Esophagus squamous epithelium (tissue), 4 donors: ENCODE measurements at regions not wholly inside any gene's neighbourhood (a gene's known extent, or its start where the extent isn't known, plus 50 kb on each side); places are given as distances from the start of the nearest gene placed in this dataset.

ENCODE experiments used
- POLR2A ChIP-seq, 4 donors: fragments of 450-650 bp; IDR thresholded peaks; one replicate each; pipeline ENCODE4 v1.6.1; 2017; ENCODE audit warnings: antibody characterized with exemption in 4 of 4, mild to moderate bottlenecking in 4 of 4, moderate library complexity in 3 of 4
- TF ChIP-seq, protein P1 (sequence below), 6 experiments: fragments of 450-650 bp in 4 of 6; fragments of 200-600 bp in 2 of 6; sonication (generic) in 2 of 6; IDR thresholded peaks; one replicate each; pipeline ENCODE4 v1.5.1; 2016 to 2019; ENCODE audit warnings: antibody characterized with exemption in 6 of 6, mild to moderate bottlenecking in 4 of 6, moderate library complexity in 4 of 6

DNA sequence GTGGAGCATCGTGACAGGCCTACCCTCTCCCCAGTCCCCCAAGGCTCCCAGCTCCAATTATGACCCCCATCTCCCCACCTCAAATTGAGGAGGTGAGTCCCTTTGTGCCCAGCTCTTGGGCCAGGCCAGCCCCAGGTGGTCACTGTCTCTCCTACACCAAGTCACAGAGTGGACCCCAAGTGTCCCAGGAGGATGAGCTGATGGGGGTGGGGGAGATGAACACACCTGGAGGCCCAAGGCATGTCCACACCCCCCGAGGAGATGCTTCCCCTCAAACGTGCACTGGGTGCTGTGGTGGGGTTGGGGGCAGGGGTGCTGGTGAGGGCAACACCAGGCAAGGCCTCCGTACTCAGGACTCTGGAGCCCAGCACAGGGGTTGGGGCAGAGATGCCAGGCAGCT lies 73.2 kb downstream of the RBFOX3 start:
- TF ChIP-seq, protein P1, sequence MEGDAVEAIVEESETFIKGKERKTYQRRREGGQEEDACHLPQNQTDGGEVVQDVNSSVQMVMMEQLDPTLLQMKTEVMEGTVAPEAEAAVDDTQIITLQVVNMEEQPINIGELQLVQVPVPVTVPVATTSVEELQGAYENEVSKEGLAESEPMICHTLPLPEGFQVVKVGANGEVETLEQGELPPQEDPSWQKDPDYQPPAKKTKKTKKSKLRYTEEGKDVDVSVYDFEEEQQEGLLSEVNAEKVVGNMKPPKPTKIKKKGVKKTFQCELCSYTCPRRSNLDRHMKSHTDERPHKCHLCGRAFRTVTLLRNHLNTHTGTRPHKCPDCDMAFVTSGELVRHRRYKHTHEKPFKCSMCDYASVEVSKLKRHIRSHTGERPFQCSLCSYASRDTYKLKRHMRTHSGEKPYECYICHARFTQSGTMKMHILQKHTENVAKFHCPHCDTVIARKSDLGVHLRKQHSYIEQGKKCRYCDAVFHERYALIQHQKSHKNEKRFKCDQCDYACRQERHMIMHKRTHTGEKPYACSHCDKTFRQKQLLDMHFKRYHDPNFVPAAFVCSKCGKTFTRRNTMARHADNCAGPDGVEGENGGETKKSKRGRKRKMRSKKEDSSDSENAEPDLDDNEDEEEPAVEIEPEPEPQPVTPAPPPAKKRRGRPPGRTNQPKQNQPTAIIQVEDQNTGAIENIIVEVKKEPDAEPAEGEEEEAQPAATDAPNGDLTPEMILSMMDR (IDR thresholded peaks at IDR 0.05) = no peak
- TF ChIP-seq POLR2A (IDR thresholded peaks at IDR 0.05) = no peak
